Liver (tissue), 3 donors: ENCODE measurements at regions not wholly inside any gene's neighbourhood (a gene's known extent, or its start where the extent isn't known, plus 50 kb on each side); places are given as distances from the start of the nearest gene placed in this dataset.

Source experiments
- EGR1 ChIP-seq, 2 donors: IDR thresholded peaks; 2 replicates each; pipeline ENCODE4 v1.6.1; 2016 to 2018; ENCODE audit warnings: antibody characterized with exemption in 2 of 2, low read depth in 2 of 2
- FOXA1 ChIP-seq: IDR thresholded peaks from 2 replicates; pipeline ENCODE4 v1.6.1; 2016; ENCODE audit warnings: antibody characterized with exemption
- GABPA ChIP-seq, 2 donors: IDR thresholded peaks in 1 of 2; conservative IDR thresholded peaks in 1 of 2; 2 replicates each; pipeline ENCODE4 v1.6.1; 2016; ENCODE audit warnings: antibody characterized with exemption in 2 of 2, mild to moderate bottlenecking in 1 of 2, moderate library complexity in 1 of 2
- JUND ChIP-seq, 2 donors: IDR thresholded peaks; 2 replicates each; pipeline ENCODE4 v1.6.1; 2016; ENCODE audit warnings: antibody characterized with exemption in 2 of 2
- NR2F2 ChIP-seq: IDR thresholded peaks from 2 replicates; pipeline ENCODE4 v1.6.1; 2016; ENCODE audit warnings: antibody characterized with exemption
- SP1 ChIP-seq: IDR thresholded peaks from 2 replicates; pipeline ENCODE4 v1.6.1; 2018; ENCODE audit warnings: antibody characterized with exemption, mild to moderate bottlenecking
- TAF1 ChIP-seq: conservative IDR thresholded peaks from 2 replicates; pipeline ENCODE4 v1.6.1; 2016; ENCODE audit warnings: antibody characterized with exemption, mild to moderate bottlenecking
- YY1 ChIP-seq: IDR thresholded peaks from 2 replicates; pipeline ENCODE4 v1.6.1; 2016; ENCODE audit warnings: antibody characterized with exemption, mild to moderate bottlenecking
- TF ChIP-seq, protein P1 (sequence below): fragments of 150-350 bp; IDR thresholded peaks from 2 replicates; pipeline ENCODE4 v1.5.1; 2017; ENCODE audit warnings: improper control_type of control experiment, low read depth, low read length; ENCODE audit not compliant: missing input control
- TF ChIP-seq, protein P2 (sequence below): IDR thresholded peaks from 2 replicates; pipeline ENCODE4 v1.6.1; 2016; ENCODE audit warnings: antibody characterized with exemption
- TF ChIP-seq, protein P3 (sequence below): IDR thresholded peaks from 2 replicates; pipeline ENCODE4 v1.6.1; 2016; ENCODE audit warnings: antibody characterized with exemption, mild to moderate bottlenecking
- TF ChIP-seq, protein P4 (sequence below): IDR thresholded peaks from 2 replicates; pipeline ENCODE4 v1.6.1; 2016; ENCODE audit warnings: antibody characterized with exemption
- TF ChIP-seq, protein P5 (sequence below): IDR thresholded peaks from 2 replicates; pipeline ENCODE4 v1.6.1; 2016; ENCODE audit warnings: antibody characterized with exemption
- donor health status: healthy.
- donor health status: healthy.

DNA sequence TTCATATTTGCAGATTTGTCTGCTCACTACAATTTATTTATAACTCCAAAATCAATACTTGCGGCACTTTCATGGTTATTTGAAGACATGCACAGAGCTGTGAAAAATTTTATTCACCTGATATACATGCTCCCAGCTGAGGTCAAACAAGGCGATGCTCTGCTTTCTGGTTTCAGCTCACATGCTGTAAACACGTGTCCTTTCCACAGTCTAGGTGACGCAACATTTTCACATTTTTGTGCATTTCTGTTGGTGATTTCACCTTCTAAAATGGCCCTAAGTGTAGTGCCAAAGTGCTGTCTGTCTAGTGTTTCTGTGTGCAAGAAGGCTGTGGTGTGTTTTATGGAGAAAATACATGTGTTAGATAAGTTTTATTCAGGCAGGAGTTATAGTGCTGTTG lies 650.5 kb downstream of the RNF144B start:
- TF ChIP-seq, protein P1, sequence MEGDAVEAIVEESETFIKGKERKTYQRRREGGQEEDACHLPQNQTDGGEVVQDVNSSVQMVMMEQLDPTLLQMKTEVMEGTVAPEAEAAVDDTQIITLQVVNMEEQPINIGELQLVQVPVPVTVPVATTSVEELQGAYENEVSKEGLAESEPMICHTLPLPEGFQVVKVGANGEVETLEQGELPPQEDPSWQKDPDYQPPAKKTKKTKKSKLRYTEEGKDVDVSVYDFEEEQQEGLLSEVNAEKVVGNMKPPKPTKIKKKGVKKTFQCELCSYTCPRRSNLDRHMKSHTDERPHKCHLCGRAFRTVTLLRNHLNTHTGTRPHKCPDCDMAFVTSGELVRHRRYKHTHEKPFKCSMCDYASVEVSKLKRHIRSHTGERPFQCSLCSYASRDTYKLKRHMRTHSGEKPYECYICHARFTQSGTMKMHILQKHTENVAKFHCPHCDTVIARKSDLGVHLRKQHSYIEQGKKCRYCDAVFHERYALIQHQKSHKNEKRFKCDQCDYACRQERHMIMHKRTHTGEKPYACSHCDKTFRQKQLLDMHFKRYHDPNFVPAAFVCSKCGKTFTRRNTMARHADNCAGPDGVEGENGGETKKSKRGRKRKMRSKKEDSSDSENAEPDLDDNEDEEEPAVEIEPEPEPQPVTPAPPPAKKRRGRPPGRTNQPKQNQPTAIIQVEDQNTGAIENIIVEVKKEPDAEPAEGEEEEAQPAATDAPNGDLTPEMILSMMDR: no peak
- TF ChIP-seq, protein P2, sequence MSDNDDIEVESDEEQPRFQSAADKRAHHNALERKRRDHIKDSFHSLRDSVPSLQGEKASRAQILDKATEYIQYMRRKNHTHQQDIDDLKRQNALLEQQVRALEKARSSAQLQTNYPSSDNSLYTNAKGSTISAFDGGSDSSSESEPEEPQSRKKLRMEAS: no peak
- TF ChIP-seq JUND (IDR thresholded peaks at IDR 0.05) (no peak), EGR1 (IDR thresholded peaks at IDR 0.05; ENCODE audit: low read depth in 2 of 2) (no peak), TAF1 (no peak), YY1 (no peak), SP1 (no peak), FOXA1 (no peak), GABPA (IDR thresholded peaks at IDR 0.05 in 1 of 2, conservative IDR thresholded peaks at IDR 0.05 in 1 of 2) (no peak), NR2F2 (no peak)
- TF ChIP-seq, protein P3, sequence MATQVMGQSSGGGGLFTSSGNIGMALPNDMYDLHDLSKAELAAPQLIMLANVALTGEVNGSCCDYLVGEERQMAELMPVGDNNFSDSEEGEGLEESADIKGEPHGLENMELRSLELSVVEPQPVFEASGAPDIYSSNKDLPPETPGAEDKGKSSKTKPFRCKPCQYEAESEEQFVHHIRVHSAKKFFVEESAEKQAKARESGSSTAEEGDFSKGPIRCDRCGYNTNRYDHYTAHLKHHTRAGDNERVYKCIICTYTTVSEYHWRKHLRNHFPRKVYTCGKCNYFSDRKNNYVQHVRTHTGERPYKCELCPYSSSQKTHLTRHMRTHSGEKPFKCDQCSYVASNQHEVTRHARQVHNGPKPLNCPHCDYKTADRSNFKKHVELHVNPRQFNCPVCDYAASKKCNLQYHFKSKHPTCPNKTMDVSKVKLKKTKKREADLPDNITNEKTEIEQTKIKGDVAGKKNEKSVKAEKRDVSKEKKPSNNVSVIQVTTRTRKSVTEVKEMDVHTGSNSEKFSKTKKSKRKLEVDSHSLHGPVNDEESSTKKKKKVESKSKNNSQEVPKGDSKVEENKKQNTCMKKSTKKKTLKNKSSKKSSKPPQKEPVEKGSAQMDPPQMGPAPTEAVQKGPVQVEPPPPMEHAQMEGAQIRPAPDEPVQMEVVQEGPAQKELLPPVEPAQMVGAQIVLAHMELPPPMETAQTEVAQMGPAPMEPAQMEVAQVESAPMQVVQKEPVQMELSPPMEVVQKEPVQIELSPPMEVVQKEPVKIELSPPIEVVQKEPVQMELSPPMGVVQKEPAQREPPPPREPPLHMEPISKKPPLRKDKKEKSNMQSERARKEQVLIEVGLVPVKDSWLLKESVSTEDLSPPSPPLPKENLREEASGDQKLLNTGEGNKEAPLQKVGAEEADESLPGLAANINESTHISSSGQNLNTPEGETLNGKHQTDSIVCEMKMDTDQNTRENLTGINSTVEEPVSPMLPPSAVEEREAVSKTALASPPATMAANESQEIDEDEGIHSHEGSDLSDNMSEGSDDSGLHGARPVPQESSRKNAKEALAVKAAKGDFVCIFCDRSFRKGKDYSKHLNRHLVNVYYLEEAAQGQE: no peak
- TF ChIP-seq, protein P4, sequence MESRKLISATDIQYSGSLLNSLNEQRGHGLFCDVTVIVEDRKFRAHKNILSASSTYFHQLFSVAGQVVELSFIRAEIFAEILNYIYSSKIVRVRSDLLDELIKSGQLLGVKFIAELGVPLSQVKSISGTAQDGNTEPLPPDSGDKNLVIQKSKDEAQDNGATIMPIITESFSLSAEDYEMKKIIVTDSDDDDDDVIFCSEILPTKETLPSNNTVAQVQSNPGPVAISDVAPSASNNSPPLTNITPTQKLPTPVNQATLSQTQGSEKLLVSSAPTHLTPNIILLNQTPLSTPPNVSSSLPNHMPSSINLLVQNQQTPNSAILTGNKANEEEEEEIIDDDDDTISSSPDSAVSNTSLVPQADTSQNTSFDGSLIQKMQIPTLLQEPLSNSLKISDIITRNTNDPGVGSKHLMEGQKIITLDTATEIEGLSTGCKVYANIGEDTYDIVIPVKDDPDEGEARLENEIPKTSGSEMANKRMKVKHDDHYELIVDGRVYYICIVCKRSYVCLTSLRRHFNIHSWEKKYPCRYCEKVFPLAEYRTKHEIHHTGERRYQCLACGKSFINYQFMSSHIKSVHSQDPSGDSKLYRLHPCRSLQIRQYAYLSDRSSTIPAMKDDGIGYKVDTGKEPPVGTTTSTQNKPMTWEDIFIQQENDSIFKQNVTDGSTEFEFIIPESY: no peak
- TF ChIP-seq, protein P5, sequence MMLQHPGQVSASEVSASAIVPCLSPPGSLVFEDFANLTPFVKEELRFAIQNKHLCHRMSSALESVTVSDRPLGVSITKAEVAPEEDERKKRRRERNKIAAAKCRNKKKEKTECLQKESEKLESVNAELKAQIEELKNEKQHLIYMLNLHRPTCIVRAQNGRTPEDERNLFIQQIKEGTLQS: no peak
